NCI-H1930 (cell line): ENCODE measurements at regions not wholly inside any gene's neighbourhood (a gene's known extent, or its start where the extent isn't known, plus 50 kb on each side); places are given as distances from the start of the nearest gene placed in this dataset.
"Not testable (repeated sequence)": the region's sequence is repeated elsewhere in the genome, so short reads cannot be mapped to it uniquely, and the experiment has no call there.

ENCODE experiments used
- DNase-seq, 2 experiments: peaks; one replicate each; lab custom pipeline; 2025; lab: John Stamatoyannopoulos, UW

- DNase-seq = not testable (repeated sequence)
Measured at GRCh38 chr20:25987928-25988560, 291.4 kb upstream of the ZNF337 start.

- DNase-seq = peak; percentile 43 to 53
Measured at GRCh38 chr20:25987073-25987927, 290.6 kb upstream of the ZNF337 start.

- no peak for DNase-seq
Measured at GRCh38 chr20:25985597-25985996, 288.9 kb upstream of the ZNF337 start.

- DNase-seq = no peak
Measured at GRCh38 chr20:25984933-25985332, 288.3 kb upstream of the ZNF337 start.

- DNase-seq = not testable (repeated sequence)
Measured at GRCh38 chr20:25982701-25983100, 286.0 kb upstream of the ZNF337 start.

- DNase-seq = not testable (repeated sequence)
Measured at GRCh38 chr20:25978450-25979190, 282.0 kb upstream of the ZNF337 start.

- DNase-seq = not testable (repeated sequence)
Measured at GRCh38 chr20:25975816-25976215, 279.2 kb upstream of the ZNF337 start.

GRCh38 chr20:25965203-25965602 is 268.6 kb upstream of the ZNF337 start:
- DNase-seq = not testable (repeated sequence)

- DNase-seq = not testable (repeated sequence)
Measured at GRCh38 chr20:25953876-25954275, 257.2 kb upstream of the ZNF337 start.

- not testable (repeated sequence) for DNase-seq
Measured at GRCh38 chr20:25935230-25935629, 238.6 kb upstream of the ZNF337 start.

- not testable (repeated sequence) for DNase-seq
Measured at GRCh38 chr20:25932806-25933205, 236.2 kb upstream of the ZNF337 start.

- not testable (repeated sequence) for DNase-seq
Measured at GRCh38 chr20:25932170-25932569, 235.5 kb upstream of the ZNF337 start.

- not testable (repeated sequence) for DNase-seq
Measured at GRCh38 chr20:25902321-25902720, 205.7 kb upstream of the ZNF337 start.

- DNase-seq = not testable (repeated sequence)
Measured at GRCh38 chr20:25898663-25899062, 202.0 kb upstream of the ZNF337 start.

- DNase-seq = not testable (repeated sequence)
Measured at GRCh38 chr20:25879096-25879495, 182.4 kb upstream of the ZNF337 start.

- DNase-seq = not testable (repeated sequence)
Measured at GRCh38 chr20:25868650-25868979, 172.0 kb upstream of the ZNF337 start.

- DNase-seq = peak; percentile 60 to 80
Measured at GRCh38 chr20:25867776-25868649, 171.4 kb upstream of the ZNF337 start.

- not testable (repeated sequence) for DNase-seq
Measured at GRCh38 chr20:25867015-25867775, 170.5 kb upstream of the ZNF337 start.

- peak; percentile 57 to 77 for DNase-seq
Measured at GRCh38 chr20:25865715-25866656, 169.3 kb upstream of the ZNF337 start.
